ENCODE measurements at regions not wholly inside any gene's neighbourhood (a gene's known extent, or its start where the extent isn't known, plus 50 kb on each side); places are given as distances from the start of the nearest gene placed in this dataset.

- TF ChIP-seq CTCF (IDR thresholded peaks at IDR 0.05; ENCODE audit: insufficient read depth, low read length, poor library complexity, severe bottlenecking) (no peak), EZH2phosphoT487 (conservative IDR thresholded peaks at IDR 0.05; ENCODE audit: low read length) (no peak)
- Histone ChIP-seq H3F3A (ENCODE audit: insufficient read depth) (no peaks in the 10 kb centered on the region), H3K79me2 (ENCODE audit: insufficient read depth, low read length) (no peaks in the 10 kb centered on the region), H3K9ac (ENCODE audit: low read length) (no peak overlapping the region), H2AFZ (ENCODE audit: low read depth, low read length, severe bottlenecking) (no peak overlapping the region), H3K27ac (ENCODE audit: low read depth, low read length) (no peak overlapping the region), H3K4me2 (ENCODE audit: low read depth, low read length, poor library complexity, severe bottlenecking) (no peak overlapping the region), H3K9me2 (replicated peaks; ENCODE audit: insufficient read depth, low read length) (no peaks in the 10 kb centered on the region), H3K9me3 (ENCODE audit: insufficient read depth, low read length) (no peaks in the 10 kb centered on the region), H4K20me1 (ENCODE audit: low read depth, low read length) (no peaks in the 10 kb centered on the region), H3K4me3 (ENCODE audit: insufficient read depth, low read length, poor library complexity, severe bottlenecking) (no peak overlapping the region), H3K36me3 (ENCODE audit: low read length) (no peaks in the 10 kb centered on the region), H3K27me3 (ENCODE audit: low read length) (no peaks in the 10 kb centered on the region)
Observed at GRCh38 chr11:98625526-98625925, 395.2 kb upstream of the CNTN5 start.

GRCh38 chr11:98630736-98631135, 390.0 kb upstream of the CNTN5 start:
- H3K4me2 ChIP-seq (ENCODE audit: low read depth, low read length, poor library complexity, severe bottlenecking): no peak overlapping the region
- no peaks in the 10 kb centered on the region for H4K20me1 ChIP-seq (ENCODE audit: low read depth, low read length)
- TF ChIP-seq CTCF (IDR thresholded peaks at IDR 0.05; ENCODE audit: insufficient read depth, low read length, poor library complexity, severe bottlenecking): no peak
- no peak for TF ChIP-seq EZH2phosphoT487 (conservative IDR thresholded peaks at IDR 0.05; ENCODE audit: low read length)
- no peaks in the 10 kb centered on the region for H3K36me3 ChIP-seq (ENCODE audit: low read length)
- H3K27ac ChIP-seq (ENCODE audit: low read depth, low read length): no peak overlapping the region
- no peak overlapping the region for H2AFZ ChIP-seq (ENCODE audit: low read depth, low read length, severe bottlenecking)
- no peak overlapping the region for H3K4me3 ChIP-seq (ENCODE audit: insufficient read depth, low read length, poor library complexity, severe bottlenecking)
- H3K27me3 ChIP-seq (ENCODE audit: low read length): no peaks in the 10 kb centered on the region
- no peaks in the 10 kb centered on the region for H3K9me2 ChIP-seq (replicated peaks; ENCODE audit: insufficient read depth, low read length)
- no peak overlapping the region for H3K9ac ChIP-seq (ENCODE audit: low read length)
- no peaks in the 10 kb centered on the region for H3K79me2 ChIP-seq (ENCODE audit: insufficient read depth, low read length)
- no peaks in the 10 kb centered on the region for H3K9me3 ChIP-seq (ENCODE audit: insufficient read depth, low read length)
- H3F3A ChIP-seq (ENCODE audit: insufficient read depth): no peaks in the 10 kb centered on the region

GRCh38 chr11:98657711-98658110, 363.0 kb upstream of the CNTN5 start:
- H3K9ac ChIP-seq (ENCODE audit: low read length): no peak overlapping the region
- no peaks in the 10 kb centered on the region for H3K9me2 ChIP-seq (replicated peaks; ENCODE audit: insufficient read depth, low read length)
- no peaks in the 10 kb centered on the region for H3K27me3 ChIP-seq (ENCODE audit: low read length)
- H3F3A ChIP-seq (ENCODE audit: insufficient read depth): no peaks in the 10 kb centered on the region
- H3K9me3 ChIP-seq (ENCODE audit: insufficient read depth, low read length): no peaks in the 10 kb centered on the region
- H4K20me1 ChIP-seq (ENCODE audit: low read depth, low read length): no peaks in the 10 kb centered on the region
- no peaks in the 10 kb centered on the region for H3K79me2 ChIP-seq (ENCODE audit: insufficient read depth, low read length)
- H3K4me3 ChIP-seq (ENCODE audit: insufficient read depth, low read length, poor library complexity, severe bottlenecking): no peak overlapping the region
- H3K36me3 ChIP-seq (ENCODE audit: low read length): no peaks in the 10 kb centered on the region
- H3K4me2 ChIP-seq (ENCODE audit: low read depth, low read length, poor library complexity, severe bottlenecking): no peak overlapping the region
- H2AFZ ChIP-seq (ENCODE audit: low read depth, low read length, severe bottlenecking): no peak overlapping the region
- H3K27ac ChIP-seq (ENCODE audit: low read depth, low read length): no peak overlapping the region
- TF ChIP-seq EZH2phosphoT487 (conservative IDR thresholded peaks at IDR 0.05; ENCODE audit: low read length) (no peak), CTCF (IDR thresholded peaks at IDR 0.05; ENCODE audit: insufficient read depth, low read length, poor library complexity, severe bottlenecking) (no peak)

GRCh38 chr11:98659431-98659830, 361.3 kb upstream of the CNTN5 start:
- H3K79me2 ChIP-seq (ENCODE audit: insufficient read depth, low read length): no peaks in the 10 kb centered on the region

More at GRCh38 chr11:98659431-98659830, 361.3 kb upstream of the CNTN5 start:
- no peak overlapping the region for H2AFZ ChIP-seq (ENCODE audit: low read depth, low read length, severe bottlenecking)
- no peak overlapping the region for H3K9ac ChIP-seq (ENCODE audit: low read length)
- no peak overlapping the region for H3K4me3 ChIP-seq (ENCODE audit: insufficient read depth, low read length, poor library complexity, severe bottlenecking)
- H3K36me3 ChIP-seq (ENCODE audit: low read length): no peaks in the 10 kb centered on the region
- no peaks in the 10 kb centered on the region for H3K9me3 ChIP-seq (ENCODE audit: insufficient read depth, low read length)
- TF ChIP-seq EZH2phosphoT487 (conservative IDR thresholded peaks at IDR 0.05; ENCODE audit: low read length): no peak
- TF ChIP-seq CTCF (IDR thresholded peaks at IDR 0.05; ENCODE audit: insufficient read depth, low read length, poor library complexity, severe bottlenecking): no peak
- H3F3A ChIP-seq (ENCODE audit: insufficient read depth): no peaks in the 10 kb centered on the region
- H3K27ac ChIP-seq (ENCODE audit: low read depth, low read length): no peak overlapping the region
- H3K27me3 ChIP-seq (ENCODE audit: low read length): no peaks in the 10 kb centered on the region
- no peaks in the 10 kb centered on the region for H3K9me2 ChIP-seq (replicated peaks; ENCODE audit: insufficient read depth, low read length)
- no peaks in the 10 kb centered on the region for H4K20me1 ChIP-seq (ENCODE audit: low read depth, low read length)
- H3K4me2 ChIP-seq (ENCODE audit: low read depth, low read length, poor library complexity, severe bottlenecking): no peak overlapping the region
